OCI-LY3 (cell line): ENCODE measurements at regions not wholly inside any gene's neighbourhood (a gene's known extent, or its start where the extent isn't known, plus 50 kb on each side); places are given as distances from the start of the nearest gene placed in this dataset.

Source experiments
- H2AFZ ChIP-seq: fragments of 200-600, 300-600 bp; shearing (Covaris generic); 2 replicates; pipeline ENCODE4 v1.6.0; 2014; ENCODE audit warnings: antibody characterized with exemption, low read depth, low read length
- H3K27ac ChIP-seq: fragments of 200-600, 300-600 bp; sonication (generic); 2 replicates; pipeline ENCODE4 v1.5.1; 2014; ENCODE audit warnings: mild to moderate bottlenecking, low read length, moderate library complexity, mixed read lengths
- H3K27me3 ChIP-seq: fragments of 200-600, 300-600 bp; sonication (generic); 2 replicates; pipeline ENCODE4 v1.6.1; 2014; ENCODE audit warnings: low read depth, low read length, mixed read lengths
- H3K36me3 ChIP-seq: fragments of 200-600, 300-600 bp; sonication (generic); replicated peaks from 2 replicates; pipeline ENCODE3; 2014; ENCODE audit warnings: low read depth, low read length, mixed read lengths
- H3K4me1 ChIP-seq: fragments of 300-600, 200-600 bp; sonication (generic); 2 replicates; pipeline ENCODE4 v1.6.1; 2014; ENCODE audit warnings: low read length, mixed read lengths
- H3K4me2 ChIP-seq: fragments of 200-600, 300-600 bp; sonication (generic); 2 replicates; pipeline ENCODE4 v1.6.1; 2014; ENCODE audit warnings: low read length, mixed read lengths
- H3K4me3 ChIP-seq: fragments of 300-600, 200-600 bp; sonication (generic); 2 replicates; pipeline ENCODE4 v1.5.1; 2014; ENCODE audit warnings: antibody characterized with exemption, mild to moderate bottlenecking, low read length, moderate library complexity
- H3K79me2 ChIP-seq: fragments of 300-600, 200-600 bp; shearing (Covaris generic); 2 replicates; pipeline ENCODE4 v1.6.1; 2014; ENCODE audit warnings: mild to moderate bottlenecking, low read length, mixed read lengths
- H3K9ac ChIP-seq: fragments of 300-600, 200-600 bp; shearing (Covaris generic); 2 replicates; pipeline ENCODE4 v1.6.0; 2014; ENCODE audit warnings: mild to moderate bottlenecking, low read length, moderate library complexity
- H3K9me3 ChIP-seq: fragments of 200-600, 300-600 bp; shearing (Covaris generic); 2 replicates; pipeline ENCODE4 v1.6.1; 2014; ENCODE audit warnings: low read length, mixed read lengths; ENCODE audit not compliant: insufficient read depth
- H4K20me1 ChIP-seq: fragments of 200-600, 300-600 bp; sonication (generic); 2 replicates; pipeline ENCODE4 v1.6.1; 2016; ENCODE audit warnings: low read length, mixed read lengths; ENCODE audit not compliant: insufficient read depth
- CTCF ChIP-seq: fragments of 200-600, 300-600 bp; sonication (generic); IDR thresholded peaks from 2 replicates; pipeline ENCODE4 v1.5.1; 2014; ENCODE audit warnings: antibody characterized with exemption, low read length, low read depth
- EZH2phosphoT487 ChIP-seq: fragments of 200-600 bp; shearing (Covaris generic); IDR thresholded peaks from 2 replicates; pipeline ENCODE4 v1.6.1; 2018; ENCODE audit warnings: antibody characterized with exemption, mixed run types, low read depth

GRCh38 chr6:147755999-147756398 lies 247.5 kb downstream of the SAMD5 start:
- no peak overlapping the region for H3K4me3 ChIP-seq
- H2AFZ ChIP-seq: no peak overlapping the region
- no peaks in the 10 kb centered on the region for H3K27me3 ChIP-seq
- no peak overlapping the region for H3K9ac ChIP-seq
- no peaks in the 10 kb centered on the region for H3K79me2 ChIP-seq
- H3K4me1 ChIP-seq: no peaks in the 10 kb centered on the region
- no peaks in the 10 kb centered on the region for H3K36me3 ChIP-seq
- no peak overlapping the region for H3K27ac ChIP-seq
- no peaks in the 10 kb centered on the region for H3K9me3 ChIP-seq
- TF ChIP-seq CTCF (no peak), EZH2phosphoT487 (no peak)
- no peak overlapping the region for H3K4me2 ChIP-seq
- H4K20me1 ChIP-seq: no peaks in the 10 kb centered on the region

GRCh38 chr6:147756891-147757290 lies 248.4 kb downstream of the SAMD5 start:
- Histone ChIP-seq H3K4me3 (no peak overlapping the region), H3K27ac (no peak overlapping the region), H3K79me2 (no peaks in the 10 kb centered on the region), H3K9me3 (no peaks in the 10 kb centered on the region), H4K20me1 (no peaks in the 10 kb centered on the region), H3K4me2 (no peak overlapping the region), H3K4me1 (no peaks in the 10 kb centered on the region), H3K9ac (no peak overlapping the region), H2AFZ (no peak overlapping the region), H3K27me3 (no peaks in the 10 kb centered on the region), H3K36me3 (no peaks in the 10 kb centered on the region)
- TF ChIP-seq EZH2phosphoT487 (no peak), CTCF (no peak)

- Histone ChIP-seq H2AFZ (no peak overlapping the region), H3K4me2 (no peak overlapping the region), H3K27me3 (no peaks in the 10 kb centered on the region), H3K36me3 (no peaks in the 10 kb centered on the region), H3K27ac (no peak overlapping the region), H3K4me3 (no peak overlapping the region), H3K4me1 (no peaks in the 10 kb centered on the region), H4K20me1 (no peaks in the 10 kb centered on the region), H3K9ac (no peak overlapping the region), H3K9me3 (no peaks in the 10 kb centered on the region), H3K79me2 (no peaks in the 10 kb centered on the region)
- TF ChIP-seq EZH2phosphoT487: no peak
- no peak for TF ChIP-seq CTCF
Measured at GRCh38 chr6:147757291-147757690, 248.8 kb downstream of the SAMD5 start.

- Histone ChIP-seq H3K27ac (no peak overlapping the region), H4K20me1 (no peaks in the 10 kb centered on the region), H3K9me3 (no peaks in the 10 kb centered on the region), H3K27me3 (no peaks in the 10 kb centered on the region), H3K9ac (no peak overlapping the region), H3K36me3 (no peaks in the 10 kb centered on the region), H3K4me3 (no peak overlapping the region), H3K4me2 (no peak overlapping the region), H2AFZ (no peak overlapping the region), H3K79me2 (no peaks in the 10 kb centered on the region), H3K4me1 (no peaks in the 10 kb centered on the region)
- TF ChIP-seq CTCF (no peak), EZH2phosphoT487 (no peak)
Measured at GRCh38 chr6:147758303-147758702, 249.8 kb downstream of the SAMD5 start.
